AG04450 (cell line): ENCODE measurements at regions not wholly inside any gene's neighbourhood (a gene's known extent, or its start where the extent isn't known, plus 50 kb on each side); places are given as distances from the start of the nearest gene placed in this dataset.

Source experiments
- CTCF ChIA-PET: fragments of 300-600, 350-600 bp; formaldehyde crosslinking; extraction: SDS; loops from one replicate; lab custom pipeline; 2022; ENCODE audit warnings: antibody characterized with exemption, inconsistent platforms; lab: Charles Lee
- POLR2A ChIA-PET: fragments of 350-600 bp; formaldehyde crosslinking; extraction: SDS; loops from one replicate; lab custom pipeline; 2021; ENCODE audit warnings: antibody characterized with exemption, inconsistent platforms; lab: Yijun Ruan, JAX
- DNase-seq: peaks from one replicate; pipeline ENCODE4 v3.0.0-alpha.2; 2011; ENCODE audit warnings: low read depth, low spot score
- H3K27ac ChIP-seq: one replicate; pipeline ENCODE4 v1.5.1; 2012; ENCODE audit warnings: low read depth, low read length, control low read depth
- H3K27me3 ChIP-seq: one replicate; pipeline ENCODE4 v1.6.0; 2012; ENCODE audit warnings: low read length; ENCODE audit not compliant: control insufficient read depth, insufficient read depth
- H3K4me3 ChIP-seq: 2 replicates; pipeline ENCODE4 v1.5.1; 2011; ENCODE audit warnings: mild to moderate bottlenecking, low read depth, low read length, control low read depth
- H3K9me3 ChIP-seq: 2 replicates; pipeline ENCODE4 v1.5.1; 2012; ENCODE audit warnings: low read length; ENCODE audit not compliant: control insufficient read depth, insufficient read depth
- CTCF ChIP-seq: IDR thresholded peaks from 2 replicates; pipeline ENCODE4 v1.5.1; 2011; ENCODE audit warnings: low read depth, low read length, control low read depth, inconsistent platforms

- no peak for TF ChIP-seq CTCF
- no peak overlapping the region for H3K27ac ChIP-seq
- no peak for DNase-seq
- ChIA-PET CTCF (no interaction called here), POLR2A (no interaction called here)
- H3K27me3 ChIP-seq: no peaks in the 10 kb centered on the region
- H3K4me3 ChIP-seq: no peak overlapping the region
- no peaks in the 10 kb centered on the region for H3K9me3 ChIP-seq
These were observed 447.4 kb upstream of the ROBO1 start for GRCh38 chr3:80215191-80215590.

- no peak for TF ChIP-seq CTCF
- no peak overlapping the region for H3K27ac ChIP-seq
- no peak overlapping the region for H3K4me3 ChIP-seq
- no peaks in the 10 kb centered on the region for H3K27me3 ChIP-seq
- POLR2A ChIA-PET: interaction anchor here (0.6 kb wide), 1 partner anchor 239 kb away, joined by 3 read pairs; no protein-coding TSS in a partner anchor
- CTCF ChIA-PET: no interaction called here
- DNase-seq: no peak
- no peaks in the 10 kb centered on the region for H3K9me3 ChIP-seq
These were observed 445.3 kb upstream of the ROBO1 start for GRCh38 chr3:80213086-80213485.

- no peak overlapping the region for H3K27ac ChIP-seq
- H3K4me3 ChIP-seq: no peak overlapping the region
- TF ChIP-seq CTCF: no peak
- POLR2A ChIA-PET: no interaction called here
- no peak for DNase-seq
- CTCF ChIA-PET: no interaction called here
- no peaks in the 10 kb centered on the region for H3K27me3 ChIP-seq
- no peaks in the 10 kb centered on the region for H3K9me3 ChIP-seq
These were observed 425.1 kb upstream of the ROBO1 start for GRCh38 chr3:80192936-80193335.

DNA sequence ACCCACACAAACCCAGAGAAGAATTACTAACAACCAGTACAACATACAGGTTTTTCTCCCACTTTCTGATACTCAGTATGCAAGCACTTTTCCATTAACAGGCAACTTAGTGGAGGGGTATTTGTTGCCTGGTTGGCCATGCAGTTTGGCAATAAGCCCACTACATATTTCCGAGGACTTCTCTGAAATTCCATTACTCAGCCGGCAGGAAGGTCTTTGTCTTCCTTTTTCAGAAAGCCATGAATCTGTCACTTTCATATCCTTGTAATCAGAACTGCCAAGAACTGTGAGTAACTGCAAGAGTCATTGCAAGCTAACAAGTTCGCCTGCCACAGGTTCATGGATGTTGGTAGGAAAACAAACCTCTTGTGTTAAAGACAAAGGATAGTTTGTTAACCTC lies 422.3 kb upstream of the ROBO1 start:
- DNase-seq: no peak
- ChIA-PET POLR2A (no interaction called here), CTCF (interaction anchor here (0.6 kb wide), 1 partner anchor 580 kb away, joined by 3 read pairs; no protein-coding TSS in a partner anchor)
- Histone ChIP-seq H3K9me3 (no peaks in the 10 kb centered on the region), H3K4me3 (no peak overlapping the region), H3K27ac (no peak overlapping the region), H3K27me3 (no peaks in the 10 kb centered on the region)
- TF ChIP-seq CTCF: no peak

GRCh38 chr3:80187981-80188380 lies 420.2 kb upstream of the ROBO1 start:
- no peak for DNase-seq
- CTCF ChIA-PET: no interaction called here
- Histone ChIP-seq H3K27ac (no peak overlapping the region), H3K9me3 (no peaks in the 10 kb centered on the region), H3K27me3 (no peaks in the 10 kb centered on the region), H3K4me3 (no peak overlapping the region)
- POLR2A ChIA-PET: no interaction called here
- no peak for TF ChIP-seq CTCF
